ENCODE measurements at regions not wholly inside any gene's neighbourhood (a gene's known extent, or its start where the extent isn't known, plus 50 kb on each side); places are given as distances from the start of the nearest gene placed in this dataset.

- POLR2A ChIA-PET: no interaction called here
- DNase-seq (ENCODE audit: extremely low spot score): no peak
- TF ChIP-seq FOXK2 (IDR thresholded peaks at IDR 0.05) (no peak), CTBP1 (IDR thresholded peaks at IDR 0.05; ENCODE audit: borderline replicate concordance) (no peak), BHLHE40 (IDR thresholded peaks at IDR 0.05; ENCODE audit: borderline replicate concordance) (no peak), LEF1 (IDR thresholded peaks at IDR 0.05; ENCODE audit: borderline replicate concordance) (no peak), ELF4 (IDR thresholded peaks at IDR 0.05) (no peak)
- CTCF ChIA-PET: no interaction called here
Observed at GRCh38 chrX:117301086-117301485, 815.5 kb downstream of the KLHL13 start.

DNA sequence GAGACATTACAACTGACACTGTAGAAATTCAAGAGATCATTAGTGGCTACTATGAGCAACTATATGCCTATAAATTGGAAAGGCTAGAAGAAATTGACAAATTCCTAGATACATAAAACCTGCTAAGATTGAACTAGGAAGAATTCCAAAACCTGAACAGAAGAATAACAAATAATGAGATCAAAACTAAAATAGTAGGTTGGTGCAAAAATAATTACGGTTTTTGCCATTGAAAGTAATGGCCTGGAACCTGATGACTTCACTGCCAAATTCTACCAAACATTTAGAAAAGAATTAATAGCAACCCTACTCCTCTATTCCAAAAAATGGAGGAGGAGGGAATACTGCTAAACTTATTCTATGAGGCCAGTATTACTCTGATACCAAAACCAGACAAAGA is 824.9 kb downstream of the KLHL13 start:
- DNase-seq (ENCODE audit: extremely low spot score): no peak
- TF ChIP-seq FOXM1 (IDR thresholded peaks at IDR 0.05; ENCODE audit: borderline replicate concordance) (no peak), L3MBTL2 (conservative IDR thresholded peaks at IDR 0.05) (no peak), ELF4 (IDR thresholded peaks at IDR 0.05) (peak; percentile 86)
- CTCF ChIA-PET: no interaction called here
- POLR2A ChIA-PET: no interaction called here

DNA sequence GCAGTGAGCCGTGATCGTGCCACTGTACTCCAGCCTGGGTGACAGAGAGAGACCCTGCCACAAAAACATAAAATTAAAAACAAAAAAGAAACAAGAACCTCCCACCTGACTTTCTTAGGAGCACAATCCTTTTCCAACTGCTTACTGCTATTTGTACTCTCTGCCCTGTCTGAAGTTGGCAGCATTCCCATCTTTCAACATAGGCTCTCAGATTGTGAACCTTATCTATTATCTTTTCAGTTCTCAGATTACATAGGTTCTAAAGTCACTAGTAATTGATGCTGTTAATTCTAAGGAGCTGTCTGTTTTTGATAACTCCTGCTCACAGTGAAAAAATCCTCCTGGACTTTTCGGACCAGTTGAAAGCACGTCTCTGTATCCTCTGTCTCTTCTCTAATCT is 812.2 kb upstream of the CT83 start:
- ChIA-PET CTCF (interaction anchor here (0.7 kb wide), 1 partner anchor 68 kb away, joined by 3 read pairs; no protein-coding TSS in a partner anchor), POLR2A (no interaction called here)
- TF ChIP-seq L3MBTL2 (conservative IDR thresholded peaks at IDR 0.05) (no peak), LEF1 (IDR thresholded peaks at IDR 0.05; ENCODE audit: borderline replicate concordance) (no peak), NFRKB (IDR thresholded peaks at IDR 0.05) (no peak), SUZ12 (IDR thresholded peaks at IDR 0.05) (no peak), FOXM1 (IDR thresholded peaks at IDR 0.05; ENCODE audit: borderline replicate concordance) (no peak), ELF4 (IDR thresholded peaks at IDR 0.05) (no peak), TARDBP (IDR thresholded peaks at IDR 0.05) (no peak), BHLHE40 (IDR thresholded peaks at IDR 0.05; ENCODE audit: borderline replicate concordance) (no peak), CTBP1 (IDR thresholded peaks at IDR 0.05; ENCODE audit: borderline replicate concordance) (no peak), FOXK2 (IDR thresholded peaks at IDR 0.05) (no peak), SP1 (IDR thresholded peaks at IDR 0.05) (no peak), FOXA1 (IDR thresholded peaks at IDR 0.05) (no peak), PKNOX1 (IDR thresholded peaks at IDR 0.05) (no peak), ZNF384 (IDR thresholded peaks at IDR 0.05) (no peak), ARNT (IDR thresholded peaks at IDR 0.05) (no peak), HDGF (IDR thresholded peaks at IDR 0.05; ENCODE audit: borderline replicate concordance) (no peak)
- no peak for DNase-seq (ENCODE audit: extremely low spot score)

Measured in HEK293T (cell line).